ENCODE measurements at regions not wholly inside any gene's neighbourhood (a gene's known extent, or its start where the extent isn't known, plus 50 kb on each side); places are given as distances from the start of the nearest gene placed in this dataset.

DNA sequence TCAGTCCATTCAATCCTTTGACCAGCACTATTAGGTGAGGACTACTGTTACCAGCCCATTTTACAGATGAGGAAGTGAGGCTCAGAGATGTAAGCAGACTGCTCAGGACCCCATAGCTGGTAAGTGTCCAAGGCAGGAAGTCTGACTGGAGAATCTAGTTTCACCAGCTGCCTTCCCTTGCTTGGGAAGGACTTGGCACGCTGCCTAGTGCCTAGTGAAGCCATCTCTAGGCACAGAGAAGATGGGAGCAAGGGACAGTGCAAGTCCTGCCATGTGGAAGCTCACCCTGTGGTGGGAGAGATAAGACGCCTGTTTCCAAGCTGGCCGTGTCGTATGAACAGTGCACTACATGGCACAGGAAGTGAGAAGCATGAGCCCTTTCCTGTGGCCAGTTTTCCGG is 111.8 kb upstream of the TMC3 start:
- no peak for DNase-seq (ENCODE audit: low spot score)

DNA sequence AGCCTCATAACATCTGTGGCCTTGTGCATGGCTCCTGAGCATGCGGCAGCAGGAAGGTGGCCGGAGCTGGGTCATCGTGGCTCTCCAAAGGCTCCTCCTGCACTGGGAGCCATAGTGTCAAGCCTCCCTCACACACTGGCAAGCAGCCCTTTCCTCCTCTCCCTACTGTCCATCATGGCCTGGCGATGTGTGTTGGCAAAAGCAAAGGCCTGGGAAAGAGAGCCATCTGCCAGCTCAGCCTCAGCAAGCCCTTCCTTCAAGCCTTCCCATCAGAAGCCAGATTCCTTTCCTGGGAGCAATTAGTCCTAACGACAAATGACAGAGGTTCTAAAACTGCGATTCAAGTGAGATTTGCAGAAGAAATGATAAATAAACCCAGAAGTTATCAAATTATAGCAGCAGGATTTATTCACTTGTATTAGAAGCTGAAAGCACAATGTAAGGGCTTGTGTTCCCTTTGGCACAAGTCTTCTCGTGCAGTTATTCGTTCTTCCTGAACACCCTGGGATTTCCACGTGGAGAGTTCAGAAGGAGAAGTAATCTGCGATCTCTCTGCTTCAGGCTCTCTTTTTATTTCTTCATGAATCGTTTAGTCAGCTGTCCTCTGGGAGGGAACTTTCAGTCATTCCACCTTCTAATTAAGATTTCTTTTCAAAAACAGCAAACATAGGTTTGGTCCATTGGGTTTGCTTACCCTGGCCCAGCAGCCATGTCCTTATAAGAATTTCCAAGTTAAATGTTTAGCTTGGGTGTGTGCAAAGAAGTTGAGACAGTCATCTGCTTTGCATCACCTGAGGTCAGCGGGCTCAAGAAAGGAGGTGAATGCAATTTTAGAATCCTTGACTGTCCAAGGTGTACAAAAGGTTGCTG is 110.3 kb upstream of the TMC3 start:
- DNase-seq (ENCODE audit: low spot score): no peak

DNA sequence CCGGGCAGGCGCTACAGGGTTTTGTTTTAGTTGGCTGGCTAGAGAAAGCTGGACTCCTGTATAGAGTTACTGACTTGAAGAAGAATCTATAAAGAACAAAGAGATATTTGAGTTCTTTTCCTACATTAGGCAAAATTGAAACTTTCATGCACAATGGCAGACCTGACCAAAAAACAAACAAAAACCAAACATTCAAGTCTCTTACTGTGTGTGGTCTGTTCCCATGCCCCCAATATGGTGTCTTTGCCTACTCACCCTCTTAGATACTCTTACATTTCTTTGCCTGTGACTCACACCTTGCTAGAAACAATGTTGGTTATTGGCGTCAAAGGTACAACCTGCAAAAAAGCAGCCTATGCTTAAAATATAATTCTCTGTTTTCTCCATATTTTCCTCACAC is 109.5 kb upstream of the TMC3 start:
- no peak for DNase-seq (ENCODE audit: low spot score)

DNA sequence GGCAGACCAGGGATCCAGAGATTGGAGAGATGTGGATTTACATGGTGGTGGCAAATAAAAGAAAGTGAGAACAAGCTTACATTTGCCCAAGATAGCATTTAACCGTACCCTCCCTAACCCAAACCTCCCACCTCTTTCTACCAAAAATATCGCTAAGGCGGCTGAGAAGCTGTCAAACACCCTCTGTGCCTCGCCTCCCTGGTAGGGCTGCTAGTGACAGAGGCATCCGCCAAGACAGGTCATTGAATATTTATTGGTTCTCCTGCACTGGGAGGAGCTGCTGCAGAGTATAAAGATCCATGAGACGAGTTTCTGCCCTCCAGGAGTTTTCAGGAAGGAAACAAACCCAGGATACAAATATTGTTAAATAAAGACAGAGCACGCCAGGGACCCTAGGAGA is 107.3 kb upstream of the TMC3 start:
- no peak for DNase-seq (ENCODE audit: low spot score)

DNA sequence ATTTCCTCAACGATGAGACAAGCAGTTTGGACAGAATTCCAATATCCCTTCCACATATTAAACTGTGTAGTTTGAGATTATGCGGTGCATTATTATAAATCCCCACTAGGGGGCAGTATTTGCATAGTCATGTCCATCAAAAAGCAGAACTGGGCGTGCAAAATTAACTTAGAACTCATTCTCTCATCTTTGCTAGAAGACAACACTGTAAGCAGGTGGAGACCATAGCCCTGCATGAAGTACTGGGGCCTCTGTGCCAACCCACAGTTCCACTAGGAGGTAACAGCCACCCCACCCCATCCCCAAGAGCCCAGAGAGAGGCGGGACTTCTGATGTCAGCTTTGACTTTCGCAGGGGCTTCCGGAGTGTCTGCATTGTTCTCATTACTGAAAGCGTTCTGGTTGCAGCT is 106.6 kb upstream of the TMC3 start:
- DNase-seq (ENCODE audit: low spot score): peak; percentile 43

DNA sequence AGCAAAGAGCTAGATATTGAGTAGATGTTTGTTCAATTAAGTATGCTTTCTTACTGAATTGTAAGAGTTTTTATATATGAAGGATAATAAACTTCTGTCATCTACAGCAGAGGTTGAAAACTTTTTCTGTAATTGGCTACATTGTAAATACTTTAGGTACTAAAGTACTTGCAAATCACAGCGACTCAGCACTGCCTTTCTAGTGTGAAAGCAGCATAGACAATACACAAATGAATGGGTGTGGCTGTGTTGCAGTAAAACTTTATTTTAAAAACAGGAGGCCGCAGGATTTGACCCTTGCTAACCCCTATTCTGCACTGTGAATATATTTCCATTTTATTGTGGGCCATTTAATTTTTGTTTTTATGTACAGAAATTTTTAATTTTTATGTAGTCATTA is 104.3 kb upstream of the TMC3 start:
- no peak for DNase-seq (ENCODE audit: low spot score)

DNA sequence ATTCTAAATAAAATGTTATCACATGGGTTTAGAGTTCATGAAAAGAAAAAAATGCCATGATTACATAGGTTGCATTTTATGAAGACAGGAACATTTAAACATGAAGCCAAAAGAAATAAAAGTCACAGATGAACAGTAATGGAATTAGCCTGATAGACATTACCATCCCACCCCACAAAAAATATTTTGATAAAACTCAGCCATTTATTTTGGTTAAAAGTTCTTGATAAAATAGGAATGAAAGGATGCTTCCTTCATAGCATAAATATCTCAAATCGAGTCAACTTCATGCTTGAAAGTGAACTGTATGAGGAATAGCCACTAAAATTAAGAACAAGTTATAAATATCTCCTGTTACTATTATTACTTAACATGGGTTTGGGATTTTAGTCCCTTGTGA is 101.9 kb upstream of the TMC3 start:
- DNase-seq (ENCODE audit: low spot score): no peak

DNA sequence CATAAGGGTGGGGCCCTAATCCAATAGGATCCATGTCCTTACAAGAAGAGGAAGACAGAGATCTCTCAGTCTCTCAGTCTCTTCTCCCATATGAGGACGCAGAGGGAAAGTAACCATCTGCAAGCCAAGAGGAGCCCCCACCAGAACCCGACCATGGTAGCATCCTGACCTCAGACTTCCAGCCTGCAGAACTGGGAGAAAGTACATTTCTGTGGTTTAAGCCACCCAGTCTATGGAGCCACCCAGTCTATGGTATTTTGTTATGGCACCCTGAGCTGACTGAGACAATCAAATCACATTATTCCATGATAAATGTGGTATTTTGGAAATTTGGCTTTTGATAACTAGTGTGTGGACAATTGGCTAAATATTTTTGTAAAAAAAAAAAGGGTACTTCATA is 101.5 kb upstream of the TMC3 start:
- DNase-seq (ENCODE audit: low spot score): no peak

DNA sequence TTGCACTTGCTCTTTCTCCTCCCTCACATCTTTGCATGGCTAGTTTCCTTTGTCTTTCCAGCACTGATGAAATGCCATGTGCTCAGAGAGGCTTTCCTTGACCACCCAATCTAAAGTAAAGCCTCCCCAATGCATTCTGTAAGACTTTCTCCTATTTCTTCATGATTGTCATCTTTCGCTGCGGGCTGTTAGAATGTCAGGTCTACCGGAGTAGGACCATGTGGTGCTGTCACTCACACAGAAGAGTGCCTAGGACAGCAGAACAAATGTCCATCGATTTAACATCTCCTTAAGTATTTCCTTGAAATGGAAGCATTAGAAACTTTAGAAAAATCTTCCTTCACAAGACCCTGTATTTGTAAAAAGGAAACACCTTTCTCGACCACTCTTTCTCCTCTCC is 99.9 kb upstream of the TMC3 start:
- no peak for DNase-seq (ENCODE audit: low spot score)

DNA sequence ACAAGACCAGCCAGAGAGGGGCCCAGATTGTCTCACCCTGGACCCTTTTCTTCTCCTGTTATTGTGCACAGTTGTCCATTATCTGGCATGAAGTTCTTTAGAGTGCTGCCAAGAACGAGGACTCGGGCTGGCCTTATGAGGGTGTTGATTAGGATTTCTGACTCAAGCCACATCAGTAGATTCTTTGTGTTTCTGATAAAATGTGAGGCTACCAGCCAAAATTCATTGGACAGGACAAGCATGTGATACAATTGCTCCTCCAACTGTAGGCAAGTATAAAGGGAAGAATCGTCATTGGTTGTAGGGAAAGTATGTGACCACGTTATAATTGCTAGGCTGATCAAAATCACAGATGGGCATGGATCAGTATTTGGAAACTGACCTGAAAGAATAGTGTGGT is 99.2 kb upstream of the TMC3 start:
- no peak for DNase-seq (ENCODE audit: low spot score)

DNA sequence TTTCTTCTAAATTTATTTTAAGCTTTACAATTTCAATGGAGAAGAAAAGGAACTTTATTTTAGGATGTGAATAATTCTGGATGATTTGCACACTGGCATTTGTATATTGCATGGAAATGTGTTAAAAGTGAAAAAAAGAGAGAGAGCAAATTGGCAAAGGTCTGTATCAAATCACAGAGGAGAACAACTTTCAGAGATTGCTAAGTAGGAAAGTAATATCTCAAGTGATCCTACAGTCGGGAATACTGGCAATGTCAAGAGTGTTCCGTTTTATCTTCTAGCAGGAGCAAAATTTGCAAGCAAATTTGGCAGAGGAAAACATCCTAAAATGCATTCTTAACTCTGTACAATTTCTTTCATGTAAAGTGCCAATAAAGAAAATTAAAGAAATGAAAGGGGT is 97.1 kb upstream of the TMC3 start:
- DNase-seq (ENCODE audit: low spot score): no peak

DNA sequence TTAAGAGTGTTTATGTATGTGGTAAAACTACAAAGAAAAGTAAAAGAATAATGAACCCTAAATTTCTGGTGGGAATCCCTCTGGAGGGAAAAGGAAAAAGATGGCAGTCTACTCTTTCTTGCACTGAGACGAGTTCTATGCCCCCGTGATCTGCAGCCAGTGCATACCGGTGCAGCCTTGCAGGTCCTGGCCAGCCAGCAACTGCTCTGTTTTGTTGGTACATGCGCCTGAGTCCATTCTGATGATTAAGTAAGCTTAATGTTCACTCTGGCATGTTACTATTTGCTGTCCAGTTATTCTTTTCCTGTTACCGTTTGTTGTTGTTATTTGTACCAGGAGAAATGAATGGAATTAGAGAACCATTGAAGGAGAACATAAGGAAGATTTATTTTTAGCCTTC is 95.1 kb upstream of the TMC3 start:
- DNase-seq (ENCODE audit: low spot score): no peak

DNA sequence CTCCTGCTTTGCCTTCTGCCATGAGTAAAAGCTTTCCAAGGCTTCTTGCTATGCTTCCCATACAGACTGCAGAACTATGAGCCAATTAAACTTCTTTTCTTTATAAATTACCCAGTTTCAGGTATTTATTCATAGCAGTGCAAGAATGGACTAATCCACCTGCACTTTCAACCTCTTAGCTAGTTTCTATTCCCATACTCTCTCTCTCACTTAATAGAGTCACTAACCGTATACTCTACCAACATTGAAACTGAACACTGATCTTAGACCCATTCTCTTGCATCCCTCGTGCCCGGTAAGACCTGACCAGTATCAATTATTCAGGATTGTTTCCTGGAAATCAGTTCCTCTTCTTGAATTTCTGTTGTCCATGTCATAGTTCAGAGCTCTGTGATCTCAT is 92.7 kb upstream of the TMC3 start:
- DNase-seq (ENCODE audit: low spot score): no peak

DNA sequence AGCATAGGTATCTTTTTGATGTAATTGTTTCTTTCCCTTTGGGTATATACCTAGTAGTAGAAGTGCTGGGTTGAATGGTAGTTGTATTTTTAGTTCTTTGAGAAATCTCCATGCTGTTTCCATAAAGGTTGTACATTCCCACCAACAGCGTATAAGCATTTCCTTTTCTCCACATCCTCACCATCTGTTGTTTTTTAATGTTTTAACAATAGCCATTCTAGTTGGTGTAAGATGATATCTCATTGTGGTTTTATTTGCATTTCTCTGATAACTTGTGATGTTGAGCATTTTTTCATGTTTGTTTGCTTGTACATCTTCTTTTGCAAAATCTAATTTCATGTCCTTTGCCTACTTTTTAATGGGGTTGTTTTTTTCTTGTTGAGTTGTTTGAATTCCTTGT is 80.0 kb upstream of the TMC3 start:
- DNase-seq (ENCODE audit: low spot score): no peak

DNA sequence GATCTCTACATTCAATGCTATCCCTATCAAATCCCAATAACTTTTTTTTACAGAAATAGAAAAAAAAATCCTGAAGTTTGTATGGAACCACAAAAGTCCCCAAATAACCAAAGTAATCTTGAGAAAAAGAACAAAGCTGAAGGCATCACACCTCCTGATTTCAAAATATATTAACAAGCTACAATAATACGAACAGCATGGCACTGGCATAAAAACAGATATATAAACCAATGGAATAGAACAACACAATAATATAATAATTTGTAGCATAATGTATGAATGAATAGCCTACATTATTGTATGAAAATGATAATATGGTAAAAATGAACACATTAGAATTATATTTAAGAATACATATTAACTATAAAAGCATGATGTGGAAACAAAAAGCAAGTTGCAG is 76.7 kb upstream of the TMC3 start:
- no peak for DNase-seq (ENCODE audit: low spot score)

DNA sequence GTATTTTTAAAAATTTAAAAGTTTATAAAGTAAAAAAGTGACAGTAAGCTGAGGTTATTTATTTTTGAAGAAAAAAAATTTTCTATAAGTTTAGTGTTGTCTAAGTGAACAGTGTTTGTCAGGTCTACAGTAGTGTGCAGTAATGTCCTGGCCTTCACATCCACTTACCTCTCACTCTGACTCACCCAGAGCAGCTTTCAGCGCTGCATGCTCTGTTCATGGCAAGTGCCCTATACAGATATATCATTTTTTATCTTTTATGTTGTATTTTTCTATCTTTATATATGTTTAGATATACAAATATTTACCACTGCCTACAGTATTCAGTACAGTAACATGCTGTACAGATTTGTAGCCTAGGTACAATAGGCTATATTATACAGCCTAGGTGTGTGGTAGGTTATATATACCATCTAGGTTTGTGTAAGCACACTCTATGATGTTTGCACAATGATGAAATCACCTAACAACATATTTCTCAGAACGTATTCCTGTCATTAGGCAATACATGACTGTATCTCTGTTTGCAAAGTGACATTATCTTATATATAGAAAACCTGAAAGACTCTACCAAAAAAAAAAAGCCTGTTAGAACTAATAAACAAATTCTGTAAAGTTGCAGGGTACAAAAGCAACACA is 75.9 kb upstream of the TMC3 start:
- no peak for DNase-seq (ENCODE audit: low spot score)

DNA sequence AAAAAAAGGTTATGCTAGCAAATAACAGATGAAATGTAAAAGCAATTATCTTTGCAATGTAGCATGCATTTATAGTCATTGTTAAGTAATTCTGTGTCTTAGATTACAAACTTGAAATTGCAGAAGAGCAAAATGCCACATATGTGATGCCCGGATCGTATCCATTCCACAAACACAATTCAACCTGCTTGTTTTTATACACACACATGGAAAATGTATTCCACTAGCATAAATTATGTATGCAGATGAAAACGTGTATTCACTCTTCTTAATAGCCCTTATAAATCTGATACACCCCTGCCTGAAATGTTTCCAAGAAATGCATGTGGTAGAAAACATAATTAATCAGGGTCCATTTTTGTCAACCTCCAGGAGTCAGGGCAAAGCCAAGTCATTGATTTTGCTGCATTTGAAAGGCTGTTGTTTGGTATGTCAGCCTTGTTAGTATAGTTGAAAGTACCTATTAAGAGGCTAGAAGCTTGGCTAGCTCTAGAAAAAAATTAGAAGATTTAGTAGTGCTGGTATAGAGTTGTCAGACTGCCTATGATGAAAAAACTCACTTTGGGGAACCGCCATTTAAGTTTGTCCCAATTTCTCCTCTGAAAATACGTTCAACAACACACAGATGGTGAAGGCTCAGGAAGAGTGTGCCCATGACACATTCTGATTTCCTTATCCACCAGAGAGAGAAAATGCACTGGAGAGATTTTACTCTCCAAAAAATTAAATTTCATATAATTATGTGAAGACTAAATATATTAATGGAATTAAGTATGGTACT is 69.2 kb upstream of the TMC3 start:
- DNase-seq (ENCODE audit: low spot score): no peak

DNA sequence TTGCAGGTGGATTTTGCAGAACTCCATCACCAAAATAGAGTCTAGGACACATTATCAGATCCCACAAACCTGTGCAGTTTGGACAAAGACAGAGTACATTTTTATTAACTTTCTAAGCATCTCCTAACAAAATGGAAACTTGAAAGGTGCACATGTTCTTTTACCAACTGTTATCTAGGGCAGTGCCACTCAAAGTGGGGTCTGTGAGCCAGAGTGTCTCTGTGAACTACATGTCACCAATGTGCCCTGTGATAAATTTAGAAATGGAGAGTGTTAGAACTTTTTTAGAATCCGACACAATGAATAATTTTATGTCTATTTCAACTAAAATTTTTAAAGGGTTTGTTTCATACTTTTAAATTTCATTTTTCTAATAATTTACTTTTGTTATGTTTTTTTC is 68.4 kb upstream of the TMC3 start:
- DNase-seq (ENCODE audit: low spot score): no peak

DNA sequence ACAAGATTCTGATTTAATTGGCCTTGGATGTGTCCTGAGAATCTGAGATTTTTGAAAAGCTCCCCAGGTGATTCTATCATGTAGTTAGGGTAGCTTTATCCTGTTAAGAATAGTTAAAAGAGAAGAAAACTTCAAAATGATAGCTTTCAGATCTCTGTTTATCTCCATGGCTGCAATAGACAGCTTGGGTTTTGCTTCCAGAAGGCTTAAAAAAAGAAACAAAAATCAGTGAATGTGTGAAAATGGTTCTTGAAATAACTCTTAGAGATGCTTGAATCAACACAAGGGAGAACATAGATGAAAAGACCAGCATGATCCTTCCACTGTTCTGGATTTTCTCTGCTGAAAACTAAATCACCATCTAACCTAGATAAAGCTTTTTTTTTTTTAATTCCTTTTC is 60.8 kb upstream of the TMC3 start:
- DNase-seq (ENCODE audit: low spot score): no peak

DNA sequence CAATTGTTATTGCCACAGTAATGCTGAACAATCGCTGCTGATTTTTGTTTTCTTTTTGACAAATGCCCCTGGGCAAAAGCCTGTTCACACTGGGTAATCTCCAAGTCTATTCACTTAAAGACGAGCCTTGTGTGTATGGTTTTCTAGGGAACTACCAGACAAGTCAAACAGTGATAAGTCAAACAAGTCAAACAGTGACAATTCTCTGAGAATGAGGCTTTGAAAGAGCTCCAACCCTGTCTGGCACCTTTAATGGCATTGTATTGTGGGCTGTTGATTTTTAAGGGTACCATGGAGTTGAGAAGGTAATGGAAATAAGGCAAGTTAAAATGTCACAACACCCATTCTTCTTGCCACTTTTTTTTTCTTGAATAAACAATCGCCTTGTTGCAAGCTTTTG is 59.4 kb upstream of the TMC3 start:
- DNase-seq (ENCODE audit: low spot score): no peak

DNA sequence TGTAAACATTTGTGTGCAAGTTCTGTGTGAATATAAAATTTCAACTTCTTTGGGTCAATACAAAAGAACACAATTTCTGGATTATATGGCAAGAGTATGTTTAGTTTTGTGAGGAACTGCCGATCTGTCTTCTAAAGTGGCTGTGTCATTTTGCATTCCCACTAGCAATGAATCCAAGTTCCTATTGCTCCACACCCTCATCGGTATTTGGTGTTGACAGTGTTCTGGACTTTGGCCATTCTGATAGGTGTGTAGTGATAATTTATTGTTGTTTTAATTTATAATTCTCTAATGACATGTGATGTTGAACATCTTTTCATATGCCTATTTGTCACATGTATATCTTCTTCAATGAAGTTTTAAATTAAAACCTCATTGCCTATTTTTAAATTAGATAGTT is 58.2 kb upstream of the TMC3 start:
- DNase-seq (ENCODE audit: low spot score): no peak

DNA sequence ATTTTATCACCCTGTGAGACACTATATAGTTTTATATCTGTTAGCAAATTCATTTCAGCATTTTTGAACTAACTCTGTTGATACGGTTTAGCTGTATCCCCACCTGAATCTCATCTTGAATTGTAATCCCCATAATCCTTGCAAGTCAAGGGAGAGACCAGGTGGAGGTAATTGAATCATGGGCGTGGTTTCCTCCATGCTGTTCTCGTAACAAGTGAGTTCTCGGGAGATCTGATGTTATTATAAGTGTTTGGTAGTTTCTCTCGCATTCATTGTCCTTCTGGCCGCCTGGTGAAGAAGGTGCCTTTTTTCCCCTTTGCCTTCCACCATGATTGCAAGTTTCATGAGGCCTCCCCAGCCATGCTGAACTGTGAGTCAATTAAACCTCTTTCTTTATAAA is 53.2 kb upstream of the TMC3 start:
- DNase-seq (ENCODE audit: low spot score): no peak

DNA sequence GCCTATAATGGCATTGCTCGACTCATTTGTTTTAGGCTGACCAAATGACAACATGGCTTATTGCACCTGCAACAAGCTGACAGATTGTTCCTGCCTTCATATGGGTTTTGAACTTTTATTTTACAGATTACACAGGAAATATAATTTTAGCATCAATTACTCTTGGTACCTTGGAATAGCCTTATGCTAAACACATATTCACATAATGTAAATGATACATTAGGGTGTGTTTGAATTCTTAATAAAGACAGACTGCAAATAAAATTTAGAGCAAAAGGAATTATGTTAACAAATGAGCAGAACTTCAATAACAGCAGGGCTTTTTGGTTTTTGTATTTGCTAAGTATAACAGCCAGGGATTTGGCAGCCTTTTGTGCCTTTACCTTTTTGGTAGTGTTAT is 51.9 kb upstream of the TMC3 start:
- no peak for DNase-seq (ENCODE audit: low spot score)
